NCI-H2081 (cell line): ENCODE measurements at regions not wholly inside any gene's neighbourhood (a gene's known extent, or its start where the extent isn't known, plus 50 kb on each side); places are given as distances from the start of the nearest gene placed in this dataset.
A peak's percentile ranks its signal among the peaks of the same experiment; 100 is the strongest.

Source experiments
- DNase-seq, 2 experiments: peaks; one replicate each; lab custom pipeline; 2025; lab: John Stamatoyannopoulos, UW

- no peak for DNase-seq
These were observed 474.2 kb downstream of the PRELID2 start for GRCh38 chr5:145360936-145361335.

GRCh38 chr5:145350513-145350912 is 484.6 kb downstream of the PRELID2 start:
- DNase-seq: no peak

- peak; percentile 6 to 14 for DNase-seq
These were observed 488.0 kb downstream of the PRELID2 start for GRCh38 chr5:145347026-145347616.

GRCh38 chr5:145345511-145346287 is 489.4 kb downstream of the PRELID2 start:
- no peak for DNase-seq

GRCh38 chr5:145341842-145342241 is 493.3 kb downstream of the PRELID2 start:
- no peak for DNase-seq

- no peak for DNase-seq
These were observed 495.0 kb downstream of the PRELID2 start for GRCh38 chr5:145340099-145340498.

GRCh38 chr5:145324767-145325479 is 510.2 kb downstream of the PRELID2 start:
- DNase-seq: no peak

GRCh38 chr5:145324101-145324500 is 511.0 kb downstream of the PRELID2 start:
- DNase-seq: no peak

GRCh38 chr5:145316282-145316681 is 518.9 kb downstream of the PRELID2 start:
- no peak for DNase-seq

GRCh38 chr5:145307866-145308382 is 527.2 kb downstream of the PRELID2 start:
- DNase-seq: no peak

GRCh38 chr5:145295236-145295835 is 539.8 kb downstream of the PRELID2 start:
- DNase-seq: no peak

GRCh38 chr5:145294331-145294730 is 540.8 kb downstream of the PRELID2 start:
- no peak for DNase-seq

- DNase-seq: no peak
These were observed 541.4 kb downstream of the PRELID2 start for GRCh38 chr5:145293716-145294115.

GRCh38 chr5:145292278-145292677 is 542.9 kb downstream of the PRELID2 start:
- no peak for DNase-seq

- DNase-seq: no peak
These were observed 551.9 kb downstream of the PRELID2 start for GRCh38 chr5:145283141-145283810.

GRCh38 chr5:145280806-145281205 is 554.3 kb downstream of the PRELID2 start:
- no peak for DNase-seq

GRCh38 chr5:145280214-145280613 is 554.9 kb downstream of the PRELID2 start:
- peak in 1 of 2 experiments; percentile 2 for DNase-seq

GRCh38 chr5:145260670-145261069 is 574.5 kb downstream of the PRELID2 start:
- DNase-seq: no peak

GRCh38 chr5:145247745-145248040 is 587.4 kb downstream of the PRELID2 start:
- no peak for DNase-seq

- no peak for DNase-seq
These were observed 588.0 kb downstream of the PRELID2 start for GRCh38 chr5:145246961-145247744.

GRCh38 chr5:145246379-145246778 is 588.8 kb downstream of the PRELID2 start:
- DNase-seq: no peak
